PFSK-1 (cell line): ENCODE measurements at regions not wholly inside any gene's neighbourhood (a gene's known extent, or its start where the extent isn't known, plus 50 kb on each side); places are given as distances from the start of the nearest gene placed in this dataset.

Experiments used
- FOXP2 ChIP-seq: optimal IDR thresholded peaks from 2 replicates; pipeline ENCODE3; 2011; ENCODE audit warnings: borderline replicate concordance, control low read depth, inconsistent platforms; ENCODE audit not compliant: insufficient read depth; ENCODE audit errors: extremely low read length, extremely low read depth
- POLR2AphosphoS5 ChIP-seq: IDR thresholded peaks from 2 replicates; pipeline ENCODE4 v1.6.1; 2012; ENCODE audit warnings: low read depth, mild to moderate bottlenecking, control low read depth, low read length, moderate library complexity
- REST ChIP-seq, 2 experiments: IDR thresholded peaks; 2 replicates each; pipeline versions ENCODE4 v1.6.1 to v1.8.0; 2011 to 2012; ENCODE audit warnings: low read depth in 2 of 2, low read length in 2 of 2, control low read depth in 1 of 2, inconsistent platforms in 1 of 2, mild to moderate bottlenecking in 1 of 2, moderate library complexity in 1 of 2; ENCODE audit not compliant: insufficient read depth in 1 of 2
- SIN3A ChIP-seq: IDR thresholded peaks from 2 replicates; pipeline ENCODE4 v1.6.1; 2012; ENCODE audit warnings: mild to moderate bottlenecking, low read length, moderate library complexity, borderline replicate concordance; ENCODE audit not compliant: insufficient read depth
- TAF1 ChIP-seq: IDR thresholded peaks from 2 replicates; pipeline ENCODE4 v1.6.1; 2012; ENCODE audit warnings: low read length, control low read depth, borderline replicate concordance; ENCODE audit not compliant: insufficient read depth

GRCh38 chr7:125061776-125062397, 132.3 kb upstream of the POT1 start:
- TF ChIP-seq POLR2AphosphoS5, result no peak
- no peak for TF ChIP-seq TAF1
- no peak for TF ChIP-seq REST (IDR thresholded peaks at IDR 0.05; ENCODE audit: insufficient read depth in 1 of 2, low read depth in 2 of 2, low read length in 2 of 2)
- no peak for TF ChIP-seq SIN3A
- no peak for TF ChIP-seq FOXP2
